ENCODE measurements at regions not wholly inside any gene's neighbourhood (a gene's known extent, or its start where the extent isn't known, plus 50 kb on each side); places are given as distances from the start of the nearest gene placed in this dataset.

GRCh38 chr4:73001885-73002284, 67.6 kb downstream of the COX18 start:
- no peak for DNase-seq

GRCh38 chr4:72997409-72997808, 72.1 kb downstream of the COX18 start:
- DNase-seq = no peak

- DNase-seq = no peak
Observed at GRCh38 chr4:72994670-72995069, 74.8 kb downstream of the COX18 start.

GRCh38 chr4:72993876-72994275, 75.6 kb downstream of the COX18 start:
- no peak for DNase-seq

- no peak for DNase-seq
Observed at GRCh38 chr4:72991873-72992272, 77.6 kb downstream of the COX18 start.

- DNase-seq = no peak
Observed at GRCh38 chr4:72987741-72988729, 81.5 kb downstream of the COX18 start.

GRCh38 chr4:72984351-72984750, 85.2 kb downstream of the COX18 start:
- no peak for DNase-seq

- DNase-seq = no peak
Observed at GRCh38 chr4:72983709-72984108, 85.8 kb downstream of the COX18 start.

GRCh38 chr4:72977936-72978485, 91.5 kb downstream of the COX18 start:
- DNase-seq = no peak

- DNase-seq = no peak
Observed at GRCh38 chr4:72975488-72975784, 94.1 kb downstream of the COX18 start.

- DNase-seq = peak in 1 of 2 experiments; percentile 8
Observed at GRCh38 chr4:72974694-72975487, 94.6 kb downstream of the COX18 start.

GRCh38 chr4:72971572-72971971, 97.9 kb downstream of the COX18 start:
- DNase-seq = peak; percentile 10 to 64

- DNase-seq = no peak
Observed at GRCh38 chr4:72970756-72971155, 98.8 kb downstream of the COX18 start.

- no peak for DNase-seq
Observed at GRCh38 chr4:72969976-72970375, 99.5 kb downstream of the COX18 start.

- DNase-seq = no peak
Observed at GRCh38 chr4:72966652-72967051, 102.9 kb downstream of the COX18 start.

- no peak for DNase-seq
Observed at GRCh38 chr4:72959411-72959810, 110.1 kb downstream of the COX18 start.

- no peak for DNase-seq
Observed at GRCh38 chr4:72954811-72955210, 114.7 kb downstream of the COX18 start.

- DNase-seq = no peak
Observed at GRCh38 chr4:72953571-72953970, 115.9 kb downstream of the COX18 start.

GRCh38 chr4:72951628-72952027, 117.9 kb downstream of the COX18 start:
- no peak for DNase-seq

- DNase-seq = no peak
Observed at GRCh38 chr4:72951147-72951546, 118.4 kb downstream of the COX18 start.

GRCh38 chr4:72948080-72948479, 121.4 kb downstream of the COX18 start:
- no peak for DNase-seq

- DNase-seq = no peak
Observed at GRCh38 chr4:72945719-72946336, 123.7 kb downstream of the COX18 start.

GRCh38 chr4:72942565-72942964, 127.0 kb downstream of the COX18 start:
- DNase-seq = no peak

All from SW 1271 (cell line).